WTC11 (cell line): ENCODE measurements at regions not wholly inside any gene's neighbourhood (a gene's known extent, or its start where the extent isn't known, plus 50 kb on each side); places are given as distances from the start of the nearest gene placed in this dataset.
A peak's percentile ranks its signal among the peaks of the same experiment; 100 is the strongest.

Experiments
- ATAC-seq: fragments of 200-7000 bp; cut with Tn5 transposase; 2 replicates; pipeline ENCODE4 v1.10.0; 2021; ENCODE audit warnings: mild to moderate bottlenecking, moderate library complexity
- CTCF ChIA-PET: fragments of 300-600 bp; sonication (Branson Sonifier 250); formaldehyde crosslinking; loops from one replicate; lab custom pipeline; 2021; ENCODE audit warnings: antibody characterized with exemption; lab: Charles Lee
- POLR2A ChIA-PET: fragments of 350-600 bp; sonication (Branson Sonifier 250); formaldehyde crosslinking; loops from one replicate; lab custom pipeline; 2021; ENCODE audit warnings: antibody characterized with exemption; lab: Charles Lee
- DNase-seq: peaks from one replicate; pipeline ENCODE4 v3.0.0; 2021; ENCODE audit warnings: low spot score
- H3K27ac Mint-ChIP-seq: 2 replicates; pipeline ENCODE4 v1.8.0; 2021; ENCODE audit warnings: mixed read lengths
- H3K27me3 Mint-ChIP-seq: 2 replicates; pipeline ENCODE4 v1.8.0; 2021; ENCODE audit warnings: low read depth, mild to moderate bottlenecking, moderate library complexity, mixed read lengths
- H3K36me3 Mint-ChIP-seq: 2 replicates; pipeline ENCODE4 v1.8.0; 2021; ENCODE audit warnings: mixed read lengths
- H3K4me1 Mint-ChIP-seq: 2 replicates; pipeline ENCODE4 v1.8.0; 2022; ENCODE audit warnings: mixed read lengths
- H3K4me3 Mint-ChIP-seq: 2 replicates; pipeline ENCODE4 v1.8.0; 2021; ENCODE audit warnings: mild to moderate bottlenecking, moderate library complexity, mixed read lengths
- H3K9me3 Mint-ChIP-seq: 2 replicates; pipeline ENCODE4 v1.8.0; 2021; ENCODE audit warnings: mixed read lengths
- ATF1 ChIP-seq: sonication (generic); formaldehyde crosslinking; IDR thresholded peaks from 2 replicates; pipeline ENCODE4 v1.8.1; 2023; ENCODE audit warnings: mild to moderate bottlenecking, moderate library complexity, missing genetic modification reagents
- CBFB ChIP-seq: sonication (generic); formaldehyde crosslinking; IDR thresholded peaks from 2 replicates; pipeline ENCODE4 v1.8.1; 2022; ENCODE audit warnings: mild to moderate bottlenecking, low read depth, missing genetic modification reagents
- CTCF ChIP-seq: fragments of 200-600 bp; IDR thresholded peaks from 2 replicates; pipeline ENCODE4 v1.8.0; 2022; ENCODE audit warnings: antibody characterized with exemption
- FOXJ3 ChIP-seq: sonication (generic); formaldehyde crosslinking; IDR thresholded peaks from 2 replicates; pipeline ENCODE4 v1.9.0; 2021; ENCODE audit warnings: missing genetic modification reagents, mild to moderate bottlenecking, borderline replicate concordance
- FOXK1 ChIP-seq: sonication (generic); formaldehyde crosslinking; IDR thresholded peaks from 2 replicates; pipeline ENCODE4 v1.8.0; 2022; ENCODE audit warnings: mild to moderate bottlenecking, moderate library complexity, missing genetic modification reagents
- JAZF1 ChIP-seq: fragments of 250-450 bp; sonication (Bioruptor Pico); IDR thresholded peaks from 2 replicates; pipeline ENCODE4 v1.9.0; 2021; ENCODE audit warnings: moderate library complexity, mild to moderate bottlenecking, inconsistent platforms
- JUN ChIP-seq: sonication (generic); formaldehyde crosslinking; IDR thresholded peaks from 2 replicates; pipeline ENCODE4 v1.8.0; 2023; ENCODE audit warnings: mild to moderate bottlenecking, missing genetic modification reagents
- KAT7 ChIP-seq: sonication (generic); formaldehyde crosslinking; IDR thresholded peaks from 2 replicates; pipeline ENCODE4 v1.8.1; 2023; ENCODE audit warnings: missing genetic modification reagents, mild to moderate bottlenecking, borderline replicate concordance
- MLX ChIP-seq: sonication (generic); formaldehyde crosslinking; IDR thresholded peaks from 2 replicates; pipeline ENCODE4 v1.8.1; 2023; ENCODE audit warnings: mild to moderate bottlenecking, missing genetic modification reagents, moderate library complexity
- MXD4 ChIP-seq: fragments of 250-450 bp; sonication (Bioruptor Pico); IDR thresholded peaks from 2 replicates; pipeline ENCODE4 v1.8.0; 2021; ENCODE audit warnings: mild to moderate bottlenecking, moderate library complexity, borderline replicate concordance
- NFYB ChIP-seq: sonication (generic); formaldehyde crosslinking; conservative IDR thresholded peaks from 2 replicates; pipeline ENCODE4 v1.8.0; 2022; ENCODE audit warnings: low read depth, missing genetic modification reagents
- NR1H2 ChIP-seq: sonication (generic); formaldehyde crosslinking; IDR thresholded peaks from 2 replicates; pipeline ENCODE4 v1.9.0; 2021; ENCODE audit warnings: mild to moderate bottlenecking, moderate library complexity, missing genetic modification reagents
- PRDM15 ChIP-seq: sonication (generic); formaldehyde crosslinking; IDR thresholded peaks from 2 replicates; pipeline ENCODE4 v1.8.0; 2022; ENCODE audit warnings: missing genetic modification reagents
- PRRX2 ChIP-seq: fragments of 250-450 bp; sonication (Bioruptor Pico); IDR thresholded peaks from 2 replicates; pipeline ENCODE4 v1.8.0; 2021; ENCODE audit warnings: mild to moderate bottlenecking
- SMAD4 ChIP-seq: sonication (generic); formaldehyde crosslinking; IDR thresholded peaks from 2 replicates; pipeline ENCODE4 v1.8.0; 2022; ENCODE audit warnings: mild to moderate bottlenecking, missing genetic modification reagents
- TCF7 ChIP-seq: sonication (generic); formaldehyde crosslinking; IDR thresholded peaks from 2 replicates; pipeline ENCODE4 v1.8.0; 2022; ENCODE audit warnings: mild to moderate bottlenecking, low read depth, missing genetic modification reagents, moderate library complexity
- TEAD1 ChIP-seq: sonication (generic); formaldehyde crosslinking; IDR thresholded peaks from 2 replicates; pipeline ENCODE4 v1.8.0; 2022; ENCODE audit warnings: mild to moderate bottlenecking, missing genetic modification reagents
- USF1 ChIP-seq: sonication (generic); formaldehyde crosslinking; IDR thresholded peaks from 2 replicates; pipeline ENCODE4 v1.8.0; 2022; ENCODE audit warnings: mild to moderate bottlenecking, missing genetic modification reagents
- USF2 ChIP-seq: sonication (generic); formaldehyde crosslinking; IDR thresholded peaks from 2 replicates; pipeline ENCODE4 v1.8.1; 2023; ENCODE audit warnings: mild to moderate bottlenecking, missing genetic modification reagents, moderate library complexity
- ZMAT4 ChIP-seq: fragments of 250-450 bp; sonication (Bioruptor Pico); IDR thresholded peaks from 2 replicates; pipeline ENCODE4 v1.9.0; 2021; ENCODE audit warnings: mild to moderate bottlenecking
- ZNF138 ChIP-seq: sonication (generic); formaldehyde crosslinking; conservative IDR thresholded peaks from 2 replicates; pipeline ENCODE4 v1.8.1; 2022; ENCODE audit warnings: mild to moderate bottlenecking, moderate library complexity, missing genetic modification reagents
- ZNF219 ChIP-seq: sonication (generic); formaldehyde crosslinking; IDR thresholded peaks from 2 replicates; pipeline ENCODE4 v1.8.0; 2023; ENCODE audit warnings: missing genetic modification reagents, mild to moderate bottlenecking, borderline replicate concordance
- ZNF512 ChIP-seq: sonication (generic); formaldehyde crosslinking; IDR thresholded peaks from 2 replicates; pipeline ENCODE4 v1.8.1; 2022; ENCODE audit warnings: missing genetic modification reagents, borderline replicate concordance

- Mint-ChIP-seq H3K4me1 (peaks cover 57% of the 10 kb centered on the region), H3K27ac (peak overlapping the region; percentile 41), H3K36me3 (no peaks in the 10 kb centered on the region), H3K9me3 (no peaks in the 10 kb centered on the region; the same call in 1 of the 2 replicates), H3K27me3 (no peaks in the 10 kb centered on the region), H3K4me3 (no peak overlapping the region)
- CTCF ChIA-PET = no interaction called here
- POLR2A ChIA-PET = no interaction called here
- TF ChIP-seq USF2 (CRISPR knock-in tag) (no peak), KAT7 (CRISPR knock-in tag) (no peak), PRDM15 (CRISPR knock-in tag) (no peak), JAZF1 (CRISPR knock-in tag) (no peak), TEAD1 (CRISPR knock-in tag) (no peak), MLX (no peak), JUN (CRISPR knock-in tag) (no peak), PRRX2 (CRISPR knock-in tag) (no peak), CBFB (CRISPR knock-in tag) (no peak), ZNF219 (CRISPR knock-in tag) (no peak), SMAD4 (CRISPR knock-in tag) (no peak), NR1H2 (CRISPR knock-in tag) (no peak), MXD4 (CRISPR knock-in tag) (no peak), FOXJ3 (CRISPR knock-in tag) (no peak)
- no peak for DNase-seq
- ATAC-seq = no peak
These were observed 640.7 kb downstream of the IRS1 start for GRCh38 chr2:226158940-226159339.

- ChIA-PET POLR2A (no interaction called here), CTCF (no interaction called here)
- peak overlapping the region; percentile 29; the same call in 1 of the 2 replicates for H3K27ac Mint-ChIP-seq
- peaks cover 62% of the 10 kb centered on the region for H3K4me1 Mint-ChIP-seq
- TF ChIP-seq USF1 (CRISPR knock-in tag) = no peak
- no peak for TF ChIP-seq NFYB (CRISPR knock-in tag)
- TF ChIP-seq NR1H2 (CRISPR knock-in tag) = no peak
- no peak for TF ChIP-seq ZNF138 (CRISPR knock-in tag)
- TF ChIP-seq CTCF = no peak
- no peak for TF ChIP-seq ZNF512
- TF ChIP-seq ZMAT4 (CRISPR knock-in tag) = no peak
- no peak for TF ChIP-seq FOXK1 (CRISPR knock-in tag)
- TF ChIP-seq ATF1 (CRISPR knock-in tag) = no peak
- no peak for TF ChIP-seq TCF7 (CRISPR knock-in tag)
- no peak overlapping the region for H3K4me3 Mint-ChIP-seq
- no peaks in the 10 kb centered on the region for H3K27me3 Mint-ChIP-seq
- no peaks in the 10 kb centered on the region; the same call in 1 of the 2 replicates for H3K9me3 Mint-ChIP-seq
- ATAC-seq = no peak
- no peaks in the 10 kb centered on the region for H3K36me3 Mint-ChIP-seq
- DNase-seq = no peak
These were observed 641.4 kb downstream of the IRS1 start for GRCh38 chr2:226158229-226158628.
